ENCODE measurements at regions not wholly inside any gene's neighbourhood (a gene's known extent, or its start where the extent isn't known, plus 50 kb on each side); places are given as distances from the start of the nearest gene placed in this dataset.

DNA sequence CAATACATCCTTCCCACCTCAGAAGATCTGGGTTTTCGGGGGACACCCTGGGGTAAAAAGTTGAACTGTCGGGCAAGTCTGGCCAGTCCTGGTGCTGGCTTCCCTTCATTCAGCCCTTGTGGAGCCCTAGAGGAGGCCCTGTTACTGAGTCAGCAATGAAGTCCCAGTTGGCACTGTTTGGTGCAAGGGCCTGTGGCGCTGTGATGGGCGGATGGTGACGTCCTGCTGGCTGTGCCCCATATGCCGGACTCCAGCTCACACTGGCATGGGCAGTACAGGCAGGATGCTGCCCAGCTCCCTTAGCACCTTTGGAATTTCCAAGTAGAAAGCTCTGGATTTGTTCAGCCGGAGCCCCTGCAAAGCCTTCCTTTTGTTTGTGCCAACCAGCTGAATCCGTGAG, 186.2 kb upstream of the PMEPA1 start:
- Mint-ChIP-seq H3K9me3 (no peaks in the 10 kb centered on the region), H3K4me1 (no peaks in the 10 kb centered on the region), H3K36me3 (ENCODE audit: low read depth) (no peaks in the 10 kb centered on the region), H3K27me3 (peaks cover 17% of the 10 kb centered on the region), H3K4me3 (no peak overlapping the region), H3K27ac (no peak overlapping the region)
- no peak for ATAC-seq
- no peak for DNase-seq

- DNase-seq (no peak), ATAC-seq (no peak)
- Mint-ChIP-seq H3K4me1 (no peaks in the 10 kb centered on the region), H3K36me3 (ENCODE audit: low read depth) (no peaks in the 10 kb centered on the region), H3K9me3 (no peaks in the 10 kb centered on the region), H3K4me3 (no peak overlapping the region), H3K27ac (no peak overlapping the region), H3K27me3 (peaks cover 14% of the 10 kb centered on the region)
Observed at GRCh38 chr20:57895161-57895855, 185.5 kb upstream of the PMEPA1 start.

DNA sequence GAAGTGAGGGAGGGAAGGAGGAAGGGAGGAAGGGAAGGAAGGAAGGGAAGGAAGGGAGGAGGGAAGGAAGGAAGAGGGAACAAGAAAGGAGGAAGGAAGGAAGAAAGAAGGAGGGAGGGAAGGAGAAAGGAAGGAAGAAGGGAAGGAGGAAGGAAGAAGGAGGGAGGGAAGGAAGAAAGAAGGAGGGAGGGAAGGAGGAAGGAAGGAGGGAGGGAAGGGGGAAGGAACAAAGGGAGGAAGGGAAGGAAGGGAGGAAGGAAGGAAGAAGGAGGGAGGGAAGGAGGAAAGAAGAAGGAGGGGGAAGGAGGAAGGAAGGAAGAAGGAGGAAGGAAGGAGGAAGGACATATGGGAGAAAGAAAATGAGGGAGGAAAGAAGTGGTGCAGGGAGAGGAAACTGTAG, 184.7 kb upstream of the PMEPA1 start:
- ATAC-seq (no peak), DNase-seq (no peak)
- Mint-ChIP-seq H3K27ac (no peak overlapping the region), H3K36me3 (ENCODE audit: low read depth) (no peaks in the 10 kb centered on the region), H3K9me3 (no peaks in the 10 kb centered on the region), H3K4me3 (no peak overlapping the region), H3K27me3 (peaks cover 13% of the 10 kb centered on the region), H3K4me1 (no peaks in the 10 kb centered on the region)

- Mint-ChIP-seq H3K27ac (no peak overlapping the region), H3K36me3 (ENCODE audit: low read depth) (no peaks in the 10 kb centered on the region), H3K27me3 (peaks cover 13% of the 10 kb centered on the region), H3K9me3 (no peaks in the 10 kb centered on the region), H3K4me1 (no peaks in the 10 kb centered on the region), H3K4me3 (no peak overlapping the region)
- no peak for DNase-seq
- ATAC-seq = no peak
Observed at GRCh38 chr20:57894096-57894495, 184.3 kb upstream of the PMEPA1 start.

GRCh38 chr20:57893366-57893999, 183.7 kb upstream of the PMEPA1 start:
- no peaks in the 10 kb centered on the region for H3K4me1 Mint-ChIP-seq
- no peaks in the 10 kb centered on the region for H3K36me3 Mint-ChIP-seq (ENCODE audit: low read depth)
- no peaks in the 10 kb centered on the region for H3K9me3 Mint-ChIP-seq
- no peak overlapping the region for H3K4me3 Mint-ChIP-seq
- no peak overlapping the region for H3K27ac Mint-ChIP-seq
- DNase-seq (no peak), ATAC-seq (no peak)
- H3K27me3 Mint-ChIP-seq = peaks cover 13% of the 10 kb centered on the region

DNA sequence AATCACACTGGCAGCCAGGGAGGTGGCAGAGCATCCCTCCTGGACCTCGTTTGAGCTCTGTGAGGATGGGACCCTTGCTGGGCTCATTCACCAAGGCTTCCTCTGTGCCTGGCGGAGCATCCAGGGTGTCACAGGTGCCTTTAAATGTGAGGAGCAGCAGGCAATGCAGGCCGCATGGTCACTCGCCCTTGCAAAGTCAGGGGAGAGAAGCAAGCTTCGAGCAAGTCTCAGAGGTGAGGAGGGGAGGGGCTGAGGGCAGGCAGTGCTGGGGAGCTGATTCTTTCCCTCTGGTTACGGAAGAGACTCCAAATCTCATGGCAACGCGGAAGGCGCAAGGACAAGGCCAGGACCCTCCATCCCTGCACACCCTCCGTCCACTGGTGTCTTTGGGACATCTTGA, 182.7 kb upstream of the PMEPA1 start:
- no peak for ATAC-seq

GRCh38 chr20:57891014-57891413, 181.2 kb upstream of the PMEPA1 start:
- no peaks in the 10 kb centered on the region for H3K4me1 Mint-ChIP-seq
- DNase-seq = no peak
- ATAC-seq = no peak
- H3K4me3 Mint-ChIP-seq = no peak overlapping the region
- no peaks in the 10 kb centered on the region for H3K36me3 Mint-ChIP-seq (ENCODE audit: low read depth)
- no peak overlapping the region for H3K27ac Mint-ChIP-seq
- peaks cover 3% of the 10 kb centered on the region for H3K9me3 Mint-ChIP-seq
- H3K27me3 Mint-ChIP-seq = peaks cover 18% of the 10 kb centered on the region

More for the DNA sequence above, 182.7 kb upstream of the PMEPA1 start:
- Mint-ChIP-seq H3K36me3 (ENCODE audit: low read depth) (no peaks in the 10 kb centered on the region), H3K27me3 (peaks cover 16% of the 10 kb centered on the region), H3K9me3 (peaks cover 3% of the 10 kb centered on the region), H3K4me1 (no peaks in the 10 kb centered on the region), H3K27ac (no peak overlapping the region), H3K4me3 (no peak overlapping the region)
- no peak for DNase-seq

GRCh38 chr20:57890202-57890800, 180.5 kb upstream of the PMEPA1 start:
- H3K4me3 Mint-ChIP-seq = no peak overlapping the region

DNA sequence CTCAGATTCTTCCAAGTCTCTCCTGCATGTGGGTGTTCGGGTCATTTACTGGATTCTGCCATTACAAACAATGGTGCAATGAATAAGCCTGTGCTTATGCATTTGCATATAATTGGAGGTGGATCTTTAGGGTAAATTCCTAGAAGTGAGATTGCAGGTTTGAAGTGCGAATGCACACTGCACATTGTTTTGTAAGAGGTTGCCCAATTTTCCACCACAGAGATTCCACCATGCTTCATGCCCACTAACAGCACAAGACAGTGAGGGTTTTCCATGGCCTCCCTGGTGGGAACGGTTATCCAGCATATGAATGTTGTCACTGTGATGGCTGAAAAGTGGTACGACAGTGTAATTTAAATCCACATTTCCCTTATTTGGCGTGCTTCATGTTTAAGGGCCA, 178.8 kb upstream of the PMEPA1 start:
- H3K36me3 Mint-ChIP-seq (ENCODE audit: low read depth) = no peaks in the 10 kb centered on the region
- DNase-seq (no peak), ATAC-seq (no peak)
- H3K9me3 Mint-ChIP-seq = peaks cover 3% of the 10 kb centered on the region
- peaks cover 14% of the 10 kb centered on the region for H3K27me3 Mint-ChIP-seq
- H3K4me1 Mint-ChIP-seq = no peaks in the 10 kb centered on the region
- no peak overlapping the region for H3K27ac Mint-ChIP-seq
- H3K4me3 Mint-ChIP-seq = no peak overlapping the region

More at GRCh38 chr20:57890202-57890800, 180.5 kb upstream of the PMEPA1 start:
- H3K27me3 Mint-ChIP-seq = peaks cover 18% of the 10 kb centered on the region
- no peak overlapping the region for H3K27ac Mint-ChIP-seq
- DNase-seq (no peak), ATAC-seq (no peak)
- H3K4me1 Mint-ChIP-seq = no peaks in the 10 kb centered on the region
- peaks cover 3% of the 10 kb centered on the region for H3K9me3 Mint-ChIP-seq
- H3K36me3 Mint-ChIP-seq (ENCODE audit: low read depth) = no peaks in the 10 kb centered on the region

- Mint-ChIP-seq H3K27me3 (peaks cover 4% of the 10 kb centered on the region), H3K36me3 (ENCODE audit: low read depth) (no peaks in the 10 kb centered on the region), H3K4me1 (no peaks in the 10 kb centered on the region)
Observed at GRCh38 chr20:57884956-57885355, 175.1 kb upstream of the PMEPA1 start.

DNA sequence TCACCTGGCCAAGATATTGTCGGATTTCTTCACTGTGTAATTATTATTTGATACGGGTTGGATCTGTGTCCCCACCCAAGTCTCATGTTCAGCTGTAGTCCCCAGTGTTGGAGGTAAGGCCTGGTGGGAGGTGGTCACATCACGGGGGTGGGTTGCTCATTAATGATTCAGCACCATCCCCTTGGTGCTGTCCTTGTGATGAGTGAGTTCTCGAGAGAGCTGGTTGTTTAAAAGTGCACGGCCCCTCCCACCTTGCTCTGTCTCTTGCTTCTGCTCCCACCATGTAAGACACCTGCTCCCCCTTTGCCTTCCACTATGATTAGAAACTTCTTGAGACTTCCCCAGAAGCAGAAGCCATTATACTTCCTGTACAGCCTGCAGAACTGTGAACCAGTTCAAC, 173.9 kb upstream of the PMEPA1 start:
- no peaks in the 10 kb centered on the region for H3K4me1 Mint-ChIP-seq
- H3K27me3 Mint-ChIP-seq = peaks cover 4% of the 10 kb centered on the region
- ATAC-seq = no peak
- H3K9me3 Mint-ChIP-seq = peaks cover 3% of the 10 kb centered on the region
- no peak overlapping the region for H3K27ac Mint-ChIP-seq
- DNase-seq = no peak
- H3K4me3 Mint-ChIP-seq = no peak overlapping the region
- H3K36me3 Mint-ChIP-seq (ENCODE audit: low read depth) = no peaks in the 10 kb centered on the region

More at GRCh38 chr20:57884956-57885355, 175.1 kb upstream of the PMEPA1 start:
- no peak overlapping the region for H3K4me3 Mint-ChIP-seq
- DNase-seq (no peak), ATAC-seq (no peak)
- H3K9me3 Mint-ChIP-seq = peaks cover 3% of the 10 kb centered on the region
- H3K27ac Mint-ChIP-seq = no peak overlapping the region

- DNase-seq (no peak), ATAC-seq (no peak)
- no peaks in the 10 kb centered on the region for H3K4me1 Mint-ChIP-seq
- no peak overlapping the region for H3K27ac Mint-ChIP-seq
- H3K9me3 Mint-ChIP-seq = peaks cover 3% of the 10 kb centered on the region
- H3K36me3 Mint-ChIP-seq (ENCODE audit: low read depth) = no peaks in the 10 kb centered on the region
- no peak overlapping the region for H3K4me3 Mint-ChIP-seq
- H3K27me3 Mint-ChIP-seq = peaks cover 4% of the 10 kb centered on the region
Observed at GRCh38 chr20:57883224-57883623, 173.4 kb upstream of the PMEPA1 start.

DNA sequence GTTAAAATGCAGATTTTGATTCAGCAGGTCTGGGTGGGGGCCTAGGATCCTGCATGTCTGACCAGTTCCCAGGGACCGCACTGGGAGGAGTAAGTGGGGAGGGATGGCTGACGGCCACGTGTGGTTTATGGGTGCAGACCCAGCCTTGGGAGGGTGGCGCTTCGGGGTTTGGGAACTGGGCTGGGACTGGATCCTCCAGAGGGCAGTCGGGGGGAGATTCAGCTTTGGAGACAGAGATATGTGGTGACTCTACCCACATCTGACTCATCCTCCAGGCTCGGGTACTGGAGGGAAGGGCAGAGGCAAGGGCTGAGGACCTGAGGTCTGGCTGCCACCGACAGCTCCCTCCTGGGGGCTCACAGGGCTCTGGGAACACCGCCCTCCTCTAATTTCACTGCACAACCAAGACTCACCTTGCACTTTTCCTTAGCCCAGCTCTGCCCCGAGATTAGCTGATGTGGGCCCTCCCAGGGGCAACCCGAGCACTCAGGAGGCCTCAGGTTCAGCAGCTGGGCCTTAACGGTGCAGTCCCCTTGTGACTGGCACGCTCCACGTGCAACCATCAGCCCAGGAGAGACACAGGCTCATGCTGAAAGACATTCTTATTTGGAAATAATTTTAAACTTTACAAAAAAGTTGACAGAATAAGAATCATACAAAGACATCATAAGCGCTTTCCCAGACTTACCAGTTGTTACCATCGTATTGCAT, 172.8 kb upstream of the PMEPA1 start:
- Mint-ChIP-seq H3K4me3 (no peak overlapping the region), H3K27me3 (peaks cover 3% of the 10 kb centered on the region), H3K9me3 (peaks cover under 1% of the 10 kb centered on the region), H3K36me3 (ENCODE audit: low read depth) (no peaks in the 10 kb centered on the region), H3K27ac (no peak overlapping the region), H3K4me1 (no peaks in the 10 kb centered on the region)
- DNase-seq (no peak), ATAC-seq (no peak)

DNA sequence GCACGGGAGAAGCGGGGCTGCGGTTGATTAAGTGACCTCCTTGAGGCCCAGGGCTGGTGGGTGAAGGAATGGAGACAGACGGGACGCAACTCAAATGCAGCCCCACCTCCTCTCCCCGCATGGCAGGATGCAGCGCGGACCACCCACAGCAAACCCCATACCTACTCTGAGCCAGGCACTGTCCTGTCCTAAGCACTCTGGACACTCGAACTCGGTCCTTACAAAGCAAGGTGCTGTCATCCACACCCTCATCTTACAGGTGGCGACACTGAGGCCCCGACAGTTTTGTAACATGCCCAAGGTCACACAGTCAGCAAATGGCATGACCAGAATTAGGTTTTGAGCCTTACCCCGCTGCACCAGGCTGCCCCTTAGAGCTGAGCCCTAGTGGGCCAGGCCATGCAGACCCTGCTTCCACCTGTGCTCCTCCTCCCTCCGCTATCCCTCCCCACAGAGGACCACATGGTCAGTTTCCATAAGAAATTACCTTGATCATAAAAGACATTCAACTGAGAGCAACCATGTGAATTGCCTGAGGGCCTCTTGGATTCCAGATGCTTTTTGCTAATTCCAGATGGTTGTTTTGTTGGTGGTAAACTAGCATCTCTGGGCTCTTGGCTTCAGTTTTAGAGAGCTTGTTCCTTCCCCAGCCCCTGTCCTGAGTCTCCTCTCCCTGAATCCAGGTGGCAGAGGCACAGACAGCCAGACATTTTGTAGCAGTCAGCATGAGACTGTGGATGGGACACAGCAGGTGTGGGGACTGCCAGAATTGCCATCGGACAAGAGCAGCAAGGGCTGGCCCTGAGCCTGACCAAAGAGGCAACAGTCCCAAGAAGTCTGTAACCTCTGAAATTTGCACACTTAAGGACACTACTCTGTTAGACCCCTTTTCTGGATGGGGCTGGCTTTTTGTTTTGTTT, 171.9 kb upstream of the PMEPA1 start:
- no peak for ATAC-seq
- H3K4me3 Mint-ChIP-seq = no peak overlapping the region

More for the DNA sequence above, 171.9 kb upstream of the PMEPA1 start:
- H3K27me3 Mint-ChIP-seq = peaks cover 1% of the 10 kb centered on the region
- H3K36me3 Mint-ChIP-seq (ENCODE audit: low read depth) = no peaks in the 10 kb centered on the region
- H3K27ac Mint-ChIP-seq = no peak overlapping the region
- no peak for DNase-seq
- no peaks in the 10 kb centered on the region for H3K4me1 Mint-ChIP-seq
- no peaks in the 10 kb centered on the region for H3K9me3 Mint-ChIP-seq

All from activated naive CD8-positive, alpha-beta T cell treated with anti-CD3 and anti-CD28 coated beads, Interleukin-2, amount 50 U/mL, for 24 hours (primary cell).